ENCODE measurements at regions not wholly inside any gene's neighbourhood (a gene's known extent, or its start where the extent isn't known, plus 50 kb on each side); places are given as distances from the start of the nearest gene placed in this dataset.

- no peaks in the 10 kb centered on the region for H3K9me3 ChIP-seq (ENCODE audit: low read depth, low read length)
- H3K27me3 ChIP-seq (ENCODE audit: insufficient read depth, low read length) = no peaks in the 10 kb centered on the region
- H3K4me3 ChIP-seq (ENCODE audit: low read length) = no peak overlapping the region
- peaks cover 35% of the 10 kb centered on the region for H3K4me1 ChIP-seq (ENCODE audit: insufficient read depth, low read length)
Measured at GRCh38 chr6:137957471-137957870, 90.4 kb downstream of the TNFAIP3 start.

DNA sequence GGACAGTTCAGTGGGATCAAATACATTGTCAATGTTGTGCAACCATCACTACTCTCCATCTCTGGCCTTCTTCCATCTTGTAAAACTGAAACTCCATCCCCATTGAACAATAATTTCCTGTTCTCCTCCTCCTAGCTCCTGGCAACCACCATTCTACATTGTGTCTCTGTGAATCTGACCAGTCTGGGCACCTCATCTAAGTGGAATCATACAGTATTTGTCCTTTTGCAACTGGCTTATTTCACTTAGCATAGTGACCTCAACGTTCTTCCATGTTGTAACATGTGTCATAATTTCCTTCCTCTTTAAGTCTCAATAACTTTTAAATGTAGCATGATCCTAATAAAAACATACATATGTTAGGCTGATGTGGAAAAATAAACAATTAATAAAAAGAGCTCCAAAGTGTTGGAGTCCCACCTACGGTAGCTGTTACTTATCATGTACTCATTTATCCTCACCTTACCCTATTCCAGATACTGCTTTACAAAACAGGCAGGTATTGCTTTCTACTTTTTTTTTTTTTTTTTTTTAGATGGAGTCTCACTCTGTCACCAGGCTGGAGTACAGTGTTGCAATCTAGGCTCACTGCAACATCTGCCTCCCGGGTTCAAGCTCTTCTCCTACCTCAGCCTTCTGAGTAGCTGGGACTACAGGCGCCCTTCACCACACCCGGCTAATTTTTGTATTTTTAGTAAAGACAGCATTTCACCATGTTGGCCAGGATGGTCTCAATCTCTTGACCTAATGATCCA, 91.9 kb downstream of the TNFAIP3 start:
- H3K27me3 ChIP-seq (ENCODE audit: insufficient read depth, low read length) = no peaks in the 10 kb centered on the region
- H3K4me1 ChIP-seq (ENCODE audit: insufficient read depth, low read length) = peaks cover 35% of the 10 kb centered on the region
- H3K9me3 ChIP-seq (ENCODE audit: low read depth, low read length) = no peaks in the 10 kb centered on the region
- no peak overlapping the region for H3K4me3 ChIP-seq (ENCODE audit: low read length)

DNA sequence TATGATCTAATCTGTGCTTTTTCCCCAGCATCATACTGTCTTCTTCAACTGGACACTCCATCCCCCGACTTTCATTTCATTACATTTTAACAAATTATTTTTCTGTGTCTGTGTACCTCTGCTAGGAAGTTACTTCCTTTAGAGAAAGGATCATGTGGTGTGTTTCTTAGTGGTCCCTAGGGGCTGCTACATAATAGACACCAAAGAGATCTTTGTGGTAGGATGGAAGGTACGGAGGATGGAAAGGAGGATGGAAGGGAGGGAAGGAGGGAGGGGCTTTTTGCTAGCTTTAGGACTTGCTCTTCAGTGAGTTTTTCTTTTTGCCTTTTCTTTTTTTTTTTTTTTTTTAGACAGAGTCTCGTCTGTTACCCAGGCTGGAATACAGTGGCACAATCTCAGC, 95.7 kb downstream of the TNFAIP3 start:
- no peak overlapping the region for H3K4me3 ChIP-seq (ENCODE audit: low read length)
- H3K9me3 ChIP-seq (ENCODE audit: low read depth, low read length) = no peaks in the 10 kb centered on the region
- H3K4me1 ChIP-seq (ENCODE audit: insufficient read depth, low read length) = peaks cover 45% of the 10 kb centered on the region
- H3K27me3 ChIP-seq (ENCODE audit: insufficient read depth, low read length) = no peaks in the 10 kb centered on the region

DNA sequence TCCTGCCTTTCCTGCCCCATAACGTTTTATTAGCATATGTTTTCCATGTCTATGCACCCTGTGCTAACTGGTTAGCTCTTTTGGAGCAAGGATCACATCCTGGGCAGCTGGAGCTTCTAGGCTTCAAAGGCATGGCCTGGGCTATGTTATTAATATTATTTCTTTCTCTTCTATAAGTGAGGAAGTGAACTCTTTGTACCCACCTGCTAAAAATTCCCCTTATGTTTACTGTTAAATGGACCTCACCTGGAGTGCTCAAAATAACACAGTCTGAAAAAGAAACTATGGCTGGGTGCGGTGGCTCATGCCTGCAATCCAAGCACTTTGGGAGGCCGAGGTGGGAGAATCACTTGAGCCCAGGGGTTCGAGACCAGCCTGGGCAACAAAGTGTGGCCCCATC, 97.8 kb downstream of the TNFAIP3 start:
- H3K9me3 ChIP-seq (ENCODE audit: low read depth, low read length) = no peaks in the 10 kb centered on the region

DNA sequence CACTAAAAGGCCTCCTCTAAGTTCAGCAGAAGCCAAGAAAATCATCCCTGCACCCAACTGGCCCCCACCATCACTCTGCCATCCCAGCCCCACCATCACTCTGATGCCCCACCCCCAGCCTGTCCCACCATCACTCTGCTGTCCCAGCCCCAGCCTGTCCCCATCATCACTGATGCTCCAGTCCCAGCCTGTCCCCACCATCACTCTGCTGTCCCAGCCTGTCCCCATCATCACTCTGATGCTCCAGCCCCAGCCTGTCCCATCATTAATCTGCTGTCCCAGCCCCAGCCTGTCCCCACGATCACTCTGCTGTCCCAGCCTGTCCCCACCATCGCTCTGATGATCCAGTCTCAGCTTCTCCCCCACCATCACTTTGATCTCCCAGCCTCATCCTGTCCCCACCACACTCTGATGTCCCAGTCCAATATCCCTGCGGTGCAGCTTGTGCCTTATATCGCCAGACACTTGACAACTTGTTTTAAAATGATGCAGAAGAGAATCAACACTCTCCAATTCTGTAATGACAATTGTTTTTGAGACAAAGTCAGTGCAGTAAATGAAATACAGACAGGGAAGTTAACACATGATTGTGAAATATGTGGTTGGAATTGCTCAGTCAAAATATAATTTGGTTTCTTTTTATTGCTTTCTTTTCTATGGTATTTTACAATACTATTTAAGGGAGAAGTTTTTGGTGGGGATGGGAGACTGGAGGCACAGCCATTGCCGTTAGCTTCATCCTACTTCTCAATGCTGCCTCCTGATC, 100.8 kb downstream of the TNFAIP3 start:
- H3K27me3 ChIP-seq (ENCODE audit: insufficient read depth, low read length) = no peaks in the 10 kb centered on the region
- peaks cover 47% of the 10 kb centered on the region for H3K4me1 ChIP-seq (ENCODE audit: insufficient read depth, low read length)
- no peaks in the 10 kb centered on the region for H3K9me3 ChIP-seq (ENCODE audit: low read depth, low read length)
- H3K4me3 ChIP-seq (ENCODE audit: low read length) = no peak overlapping the region

More for the DNA sequence above, 97.8 kb downstream of the TNFAIP3 start:
- Histone ChIP-seq H3K27me3 (ENCODE audit: insufficient read depth, low read length) (no peaks in the 10 kb centered on the region), H3K4me1 (ENCODE audit: insufficient read depth, low read length) (peaks cover 50% of the 10 kb centered on the region), H3K4me3 (ENCODE audit: low read length) (no peak overlapping the region)

GRCh38 chr6:137968455-137968804, 101.4 kb downstream of the TNFAIP3 start:
- H3K4me1 ChIP-seq (ENCODE audit: insufficient read depth, low read length) = peaks cover 51% of the 10 kb centered on the region
- H3K4me3 ChIP-seq (ENCODE audit: low read length) = no peak overlapping the region
- no peaks in the 10 kb centered on the region for H3K9me3 ChIP-seq (ENCODE audit: low read depth, low read length)
- H3K27me3 ChIP-seq (ENCODE audit: insufficient read depth, low read length) = no peaks in the 10 kb centered on the region

DNA sequence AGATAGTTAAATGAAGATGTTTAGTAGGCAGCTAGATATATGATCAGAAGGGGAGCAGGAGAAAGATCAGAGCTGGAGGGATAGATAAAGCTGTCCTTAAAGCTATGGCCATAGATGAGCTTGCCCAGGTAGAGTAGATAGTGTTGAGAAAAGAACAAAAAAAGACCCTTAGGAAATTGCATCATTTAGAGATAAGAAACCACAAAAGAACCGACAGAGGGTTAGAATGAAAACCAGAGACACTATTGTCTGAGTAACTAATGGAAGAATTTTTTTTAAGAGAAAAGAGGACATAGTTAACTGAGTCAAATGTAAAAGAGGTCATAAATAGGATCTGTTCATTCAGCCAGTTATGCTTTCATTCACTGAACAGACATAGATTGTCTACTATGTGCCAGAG, 101.8 kb downstream of the TNFAIP3 start:
- Histone ChIP-seq H3K4me1 (ENCODE audit: insufficient read depth, low read length) (peaks cover 54% of the 10 kb centered on the region), H3K4me3 (ENCODE audit: low read length) (no peak overlapping the region), H3K9me3 (ENCODE audit: low read depth, low read length) (no peaks in the 10 kb centered on the region), H3K27me3 (ENCODE audit: insufficient read depth, low read length) (no peaks in the 10 kb centered on the region)

GRCh38 chr6:137969874-137970273, 102.8 kb downstream of the TNFAIP3 start:
- no peak overlapping the region for H3K4me3 ChIP-seq (ENCODE audit: low read length)
- no peaks in the 10 kb centered on the region for H3K9me3 ChIP-seq (ENCODE audit: low read depth, low read length)
- H3K4me1 ChIP-seq (ENCODE audit: insufficient read depth, low read length) = peaks cover 59% of the 10 kb centered on the region
- H3K27me3 ChIP-seq (ENCODE audit: insufficient read depth, low read length) = no peaks in the 10 kb centered on the region

DNA sequence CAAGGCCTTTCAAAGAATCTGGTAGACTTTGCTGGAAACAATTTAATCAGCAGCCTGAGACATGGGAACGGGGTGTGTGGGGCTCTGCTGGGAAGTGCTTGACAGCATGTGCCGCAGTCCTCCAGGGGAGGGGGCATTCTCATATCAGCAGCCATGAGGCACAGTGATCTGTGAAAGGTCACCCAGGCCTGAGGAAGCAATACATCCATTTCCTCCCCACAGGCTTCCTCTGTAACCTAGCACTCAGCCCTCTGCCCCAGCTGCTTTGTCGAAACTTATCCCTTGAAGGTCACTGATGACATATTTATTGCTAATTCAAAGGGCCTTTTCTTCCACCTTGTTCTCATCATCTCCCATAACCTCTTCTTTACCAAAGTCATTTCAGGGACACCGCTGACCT, 103.3 kb downstream of the TNFAIP3 start:
- H3K27me3 ChIP-seq (ENCODE audit: insufficient read depth, low read length) = no peaks in the 10 kb centered on the region
- no peak overlapping the region for H3K4me3 ChIP-seq (ENCODE audit: low read length)
- no peaks in the 10 kb centered on the region for H3K9me3 ChIP-seq (ENCODE audit: low read depth, low read length)
- peaks cover 64% of the 10 kb centered on the region for H3K4me1 ChIP-seq (ENCODE audit: insufficient read depth, low read length)

- H3K27me3 ChIP-seq (ENCODE audit: insufficient read depth, low read length) = no peaks in the 10 kb centered on the region
- H3K9me3 ChIP-seq (ENCODE audit: low read depth, low read length) = no peaks in the 10 kb centered on the region
- no peak overlapping the region for H3K4me3 ChIP-seq (ENCODE audit: low read length)
- H3K4me1 ChIP-seq (ENCODE audit: insufficient read depth, low read length) = peaks cover 54% of the 10 kb centered on the region
Measured at GRCh38 chr6:137973201-137973600, 106.1 kb downstream of the TNFAIP3 start.

GRCh38 chr6:137975188-137975940, 108.3 kb downstream of the TNFAIP3 start:
- Histone ChIP-seq H3K27me3 (ENCODE audit: insufficient read depth, low read length) (no peaks in the 10 kb centered on the region), H3K9me3 (ENCODE audit: low read depth, low read length) (no peaks in the 10 kb centered on the region), H3K4me1 (ENCODE audit: insufficient read depth, low read length) (peaks cover 40% of the 10 kb centered on the region), H3K4me3 (ENCODE audit: low read length) (no peak overlapping the region)

DNA sequence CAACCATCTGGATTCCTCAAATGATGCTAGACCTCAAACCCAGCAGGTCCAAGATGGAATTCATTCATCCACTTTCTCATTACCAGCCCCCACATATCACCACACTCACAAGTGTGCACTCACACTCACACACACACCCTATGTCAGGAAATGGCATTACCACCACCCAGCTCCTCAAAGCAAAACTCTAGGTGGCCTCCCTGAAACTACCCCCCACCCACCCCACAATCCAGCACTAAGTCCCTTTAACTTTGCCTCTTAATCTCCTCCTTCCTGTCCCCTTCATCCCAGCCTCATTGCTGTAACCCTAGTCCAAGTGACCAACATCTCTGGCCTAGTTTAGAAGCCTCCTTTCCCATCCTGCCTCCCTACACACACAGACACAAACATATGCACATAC, 109.4 kb downstream of the TNFAIP3 start:
- Histone ChIP-seq H3K9me3 (ENCODE audit: low read depth, low read length) (no peaks in the 10 kb centered on the region), H3K27me3 (ENCODE audit: insufficient read depth, low read length) (no peaks in the 10 kb centered on the region), H3K4me1 (ENCODE audit: insufficient read depth, low read length) (peaks cover 38% of the 10 kb centered on the region)

GRCh38 chr6:137977206-137977605, 110.1 kb downstream of the TNFAIP3 start:
- Histone ChIP-seq H3K4me3 (ENCODE audit: low read length) (no peak overlapping the region), H3K27me3 (ENCODE audit: insufficient read depth, low read length) (no peaks in the 10 kb centered on the region), H3K4me1 (ENCODE audit: insufficient read depth, low read length) (peaks cover 38% of the 10 kb centered on the region), H3K9me3 (ENCODE audit: low read depth, low read length) (no peaks in the 10 kb centered on the region)

More for the DNA sequence above, 109.4 kb downstream of the TNFAIP3 start:
- H3K4me3 ChIP-seq (ENCODE audit: low read length) = no peak overlapping the region

GRCh38 chr6:137977814-137978213, 110.8 kb downstream of the TNFAIP3 start:
- H3K4me1 ChIP-seq (ENCODE audit: insufficient read depth, low read length) = peaks cover 38% of the 10 kb centered on the region
- no peaks in the 10 kb centered on the region for H3K9me3 ChIP-seq (ENCODE audit: low read depth, low read length)
- no peaks in the 10 kb centered on the region for H3K27me3 ChIP-seq (ENCODE audit: insufficient read depth, low read length)
- no peak overlapping the region for H3K4me3 ChIP-seq (ENCODE audit: low read length)

GRCh38 chr6:137978252-137978896, 111.3 kb downstream of the TNFAIP3 start:
- H3K4me1 ChIP-seq (ENCODE audit: insufficient read depth, low read length) = peaks cover 35% of the 10 kb centered on the region
- no peak overlapping the region for H3K4me3 ChIP-seq (ENCODE audit: low read length)
- H3K27me3 ChIP-seq (ENCODE audit: insufficient read depth, low read length) = no peaks in the 10 kb centered on the region
- no peaks in the 10 kb centered on the region for H3K9me3 ChIP-seq (ENCODE audit: low read depth, low read length)

All from mononuclear cell (primary cell).